HG03469 (cell line): ENCODE measurements at regions not wholly inside any gene's neighbourhood (a gene's known extent, or its start where the extent isn't known, plus 50 kb on each side); places are given as distances from the start of the nearest gene placed in this dataset.
"Not testable (repeated sequence)": the region's sequence is repeated elsewhere in the genome, so short reads cannot be mapped to it uniquely, and the experiment has no call there.

Source experiments
- ATAC-seq: cut with Tn5 transposase; IDR thresholded peaks from one replicate; pipeline ENCODE4 v1.9.1; 2021; ENCODE audit warnings: mild to moderate bottlenecking, moderate library complexity, moderate number of reproducible peaks; ENCODE audit not compliant: unreplicated experiment

GRCh38 chr6:82506526-82506925, 142.9 kb downstream of the TPBG start:
- no peak for ATAC-seq

GRCh38 chr6:82507112-82507511, 143.5 kb downstream of the TPBG start:
- ATAC-seq, result peak; percentile 79

- no peak for ATAC-seq
Measured at GRCh38 chr6:82511546-82511945, 147.9 kb downstream of the TPBG start.

DNA sequence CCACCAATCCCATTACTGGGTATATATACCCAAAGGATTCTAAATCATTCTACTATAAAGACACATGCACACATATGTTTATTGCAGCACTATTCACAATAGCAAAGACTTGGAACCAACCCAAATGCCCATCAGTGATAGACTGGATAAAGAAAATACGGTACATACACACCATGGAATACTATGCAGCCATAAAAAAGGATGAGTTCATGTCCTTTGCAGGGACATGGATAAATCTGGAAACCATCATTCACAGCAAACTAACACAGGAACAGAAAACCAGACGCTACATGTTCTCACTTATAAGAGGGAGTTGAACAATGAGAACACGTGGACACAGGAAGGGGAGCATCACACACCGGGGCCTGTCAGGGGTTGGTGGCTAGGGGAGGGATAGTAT, 154.3 kb downstream of the TPBG start:
- not testable (repeated sequence) for ATAC-seq

DNA sequence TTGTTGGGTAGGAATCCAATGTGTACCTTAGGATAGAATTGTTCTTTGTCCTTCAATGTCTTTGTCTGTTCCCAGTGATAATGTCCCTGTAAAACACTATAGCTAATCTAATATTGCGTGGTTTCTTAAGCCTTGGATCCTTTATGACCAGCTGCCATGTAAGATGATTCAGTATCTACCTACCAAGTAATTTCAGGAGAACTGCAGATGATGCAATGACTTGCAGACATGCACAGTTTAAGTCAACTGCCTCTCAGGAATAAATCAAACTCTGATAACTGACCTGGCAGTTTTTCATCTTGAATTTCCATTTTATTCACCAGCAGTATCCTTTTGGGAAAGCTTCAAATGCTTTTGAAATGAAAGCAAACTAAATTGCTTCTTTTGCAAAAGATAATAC, 157.8 kb downstream of the TPBG start:
- ATAC-seq, result no peak

GRCh38 chr6:82521861-82522260, 158.2 kb downstream of the TPBG start:
- no peak for ATAC-seq

- ATAC-seq, result no peak
Measured at GRCh38 chr6:82524031-82524430, 160.4 kb downstream of the TPBG start.

DNA sequence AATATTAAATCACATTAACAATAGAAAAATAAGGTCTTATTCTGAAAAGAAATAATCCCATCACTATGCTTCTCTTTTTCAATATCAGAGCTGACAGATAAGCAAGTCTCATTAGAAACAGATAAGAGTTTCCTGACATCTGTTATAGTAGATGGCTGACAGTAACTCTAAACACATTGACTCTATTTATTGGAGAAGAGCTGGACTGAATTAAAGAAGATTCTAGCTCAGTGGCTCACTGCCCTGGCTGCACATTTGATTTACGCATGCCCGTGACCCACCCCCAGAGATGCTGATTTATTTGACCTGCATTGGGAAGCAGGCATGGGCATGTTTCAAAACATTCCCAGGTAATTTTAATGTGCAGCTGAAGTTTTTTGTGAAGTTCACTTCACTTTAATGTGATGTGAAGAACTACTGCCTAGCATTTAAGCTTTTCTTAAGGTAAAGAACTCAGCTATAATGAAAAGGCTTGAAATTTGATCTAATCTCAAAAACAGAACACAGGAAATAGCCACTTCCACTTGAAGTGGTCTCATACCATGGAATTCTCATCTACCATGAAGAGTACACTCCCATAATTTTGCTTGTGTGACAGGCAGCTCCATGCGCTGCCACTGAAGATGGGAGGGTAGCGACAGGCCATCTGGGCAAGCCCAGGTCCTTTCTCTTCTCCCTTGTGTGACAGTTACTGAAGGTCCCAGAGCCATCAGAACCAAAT, 162.3 kb downstream of the TPBG start:
- no peak for ATAC-seq

DNA sequence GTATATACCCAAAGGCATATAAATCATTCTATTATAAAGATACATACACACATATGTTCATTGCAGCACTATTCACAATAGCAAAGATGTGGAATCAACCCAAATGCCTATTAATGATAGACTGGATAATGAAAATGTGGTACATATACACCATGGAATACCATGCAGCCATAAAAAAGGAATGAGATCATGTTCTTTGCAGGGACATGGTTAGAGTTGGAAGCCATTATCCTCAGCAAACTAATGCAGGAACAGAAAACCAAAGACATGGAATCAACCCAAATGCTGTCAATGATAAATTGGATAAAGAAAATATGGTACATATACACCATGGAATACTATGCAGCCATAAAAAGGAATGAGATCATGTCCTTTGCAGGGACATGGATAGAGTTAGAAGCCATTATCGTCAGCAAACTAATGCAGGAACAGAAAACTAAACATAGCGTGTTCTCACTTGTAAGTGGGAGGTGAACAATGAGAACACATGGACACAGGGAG, 166.4 kb downstream of the TPBG start:
- ATAC-seq, result not testable (repeated sequence)

GRCh38 chr6:82534876-82535275, 171.3 kb downstream of the TPBG start:
- ATAC-seq, result no peak

GRCh38 chr6:82549480-82549879, 185.9 kb downstream of the TPBG start:
- not testable (repeated sequence) for ATAC-seq

GRCh38 chr6:82551311-82551710, 187.7 kb downstream of the TPBG start:
- ATAC-seq, result not testable (repeated sequence)

GRCh38 chr6:82551831-82552230, 188.2 kb downstream of the TPBG start:
- ATAC-seq, result no peak

DNA sequence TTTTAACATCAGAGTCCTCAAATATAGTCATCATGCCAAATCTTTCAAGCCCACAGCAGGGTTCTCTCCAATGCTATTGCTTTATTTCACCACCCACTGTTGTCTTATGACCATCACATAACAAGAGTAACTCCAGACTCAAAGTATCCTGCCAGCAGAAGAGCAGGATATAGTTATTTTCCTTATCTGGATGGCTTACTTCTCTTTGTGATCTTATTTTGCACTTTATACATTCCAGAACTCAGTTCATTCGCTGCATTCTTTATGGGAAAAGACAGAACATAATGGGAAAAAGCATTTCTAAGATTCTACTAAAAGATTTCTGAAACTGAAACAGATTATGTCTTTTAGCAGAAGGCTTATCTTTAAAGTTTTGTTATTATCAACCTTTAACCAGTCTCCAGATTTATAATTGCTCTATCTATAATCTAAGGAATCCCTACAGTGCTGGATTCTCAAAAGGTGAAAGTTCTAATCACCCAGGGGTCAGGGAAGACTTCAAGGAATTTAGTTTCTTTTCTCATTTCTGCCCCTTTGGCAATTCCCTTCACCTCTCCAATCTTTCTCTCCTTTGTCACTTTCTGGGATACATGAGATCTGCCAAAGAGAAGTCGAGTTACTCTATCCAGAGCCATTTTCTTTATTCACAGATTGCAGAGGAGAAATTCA, 190.4 kb downstream of the TPBG start:
- no peak for ATAC-seq

DNA sequence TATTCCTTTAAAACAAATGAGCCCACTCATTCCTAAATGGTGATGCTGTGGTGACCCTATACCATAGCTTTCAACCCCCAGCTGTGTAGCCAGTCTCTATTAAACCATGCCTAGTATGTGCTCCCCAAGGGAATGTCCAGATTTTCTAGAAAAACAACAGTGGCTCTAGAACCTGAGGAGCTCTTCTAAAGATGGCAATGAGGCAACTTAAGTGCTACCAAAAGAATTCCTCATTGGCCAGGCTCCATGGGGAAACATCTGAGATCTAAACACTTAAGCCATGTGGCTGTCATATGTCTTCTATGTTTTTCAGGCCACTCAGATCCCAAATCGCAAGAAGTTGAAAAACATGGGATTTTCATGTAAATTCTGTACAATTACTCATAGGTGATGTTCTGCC, 191.0 kb downstream of the TPBG start:
- ATAC-seq, result no peak

DNA sequence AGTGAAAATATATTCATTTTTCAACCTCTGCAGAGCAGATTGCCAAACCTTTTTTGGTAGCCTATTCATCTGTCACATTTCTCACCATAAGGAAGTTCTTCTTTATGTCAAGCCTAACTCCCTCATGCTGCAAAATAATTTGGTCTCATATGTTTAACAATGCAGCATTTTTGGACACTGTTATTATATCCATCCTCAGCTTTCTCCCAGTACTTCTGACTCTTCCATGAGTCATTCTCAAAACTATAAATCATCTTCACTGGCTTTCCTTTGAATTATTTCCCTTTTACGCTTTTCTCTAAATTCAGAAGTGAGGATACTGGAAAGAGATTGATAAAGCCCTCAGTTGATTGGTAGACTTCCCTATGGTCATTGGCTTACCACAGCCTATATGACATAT, 192.2 kb downstream of the TPBG start:
- no peak for ATAC-seq

- ATAC-seq, result not testable (repeated sequence)
Measured at GRCh38 chr6:82558531-82558930, 194.9 kb downstream of the TPBG start.

- no peak for ATAC-seq
Measured at GRCh38 chr6:82567621-82568020, 204.0 kb downstream of the TPBG start.

GRCh38 chr6:82568290-82568993, 204.8 kb downstream of the TPBG start:
- peak; percentile 84 for ATAC-seq

GRCh38 chr6:82569022-82569421, 205.4 kb downstream of the TPBG start:
- no peak for ATAC-seq

GRCh38 chr6:82570083-82570482, 206.5 kb downstream of the TPBG start:
- ATAC-seq, result no peak

DNA sequence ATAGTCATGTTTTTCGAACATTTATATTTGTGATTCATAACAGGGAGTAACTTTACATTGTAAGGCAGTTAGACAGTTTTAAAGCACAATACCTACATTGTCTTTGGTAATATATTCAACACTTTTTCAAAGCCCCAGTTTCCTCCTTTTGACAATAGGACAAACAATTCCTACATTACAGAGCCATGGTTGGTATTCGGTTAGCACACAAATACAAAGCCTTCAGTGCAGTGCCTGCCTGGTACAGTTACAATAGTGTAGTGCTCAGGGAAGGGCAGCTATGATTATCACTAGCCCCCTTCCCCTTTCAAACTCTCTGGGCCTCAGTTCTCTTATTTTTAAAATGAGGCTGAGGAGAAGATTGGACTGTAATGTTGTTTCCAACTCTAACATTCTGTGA, 207.8 kb downstream of the TPBG start:
- ATAC-seq, result no peak
